GM12878 (cell line): ENCODE measurements at regions not wholly inside any gene's neighbourhood (a gene's known extent, or its start where the extent isn't known, plus 50 kb on each side); places are given as distances from the start of the nearest gene placed in this dataset.

ENCODE experiments used
- ATAC-seq: fragments of 200-7000 bp; cut with Tn5 transposase; 3 replicates; pipeline ENCODE4 v1.9.1; 2020; ENCODE audit warnings: mild to moderate bottlenecking, moderate library complexity
- BruUV-seq: library from RNA; stranded (reverse); fragments of 400-500 nt; replicated peaks from 2 replicates; lab custom pipeline; 2021; lab: Mats Ljungman, UMichigan
- CTCF ChIA-PET: fragments of 300-600 bp; sonication (Branson Sonifier 250); formaldehyde crosslinking; extraction: SDS; loops from one replicate; lab custom pipeline; 2021; ENCODE audit warnings: inconsistent platforms; lab: Yijun Ruan, JAX
- POLR2A ChIA-PET: fragments of 350-600 bp; formaldehyde crosslinking; extraction: SDS; loops from one replicate; lab custom pipeline; 2021; ENCODE audit warnings: inconsistent platforms; lab: Charles Lee
- RAD21 ChIA-PET: fragments of 300-600 bp; sonication (Branson Sonifier 250); formaldehyde crosslinking; loops from one replicate; lab custom pipeline; 2023; ENCODE audit warnings: antibody characterized with exemption; ENCODE audit not compliant: unreplicated experiment; lab: Charles Lee
- SMC1A ChIA-PET: fragments of 300-600 bp; sonication (Branson Sonifier 250); formaldehyde crosslinking; loops from one replicate; lab custom pipeline; 2023; ENCODE audit not compliant: unreplicated experiment, uncharacterized antibody; lab: Charles Lee
- DNase-seq: peaks from one replicate; pipeline ENCODE4 v3.0.0-alpha.2; 2011; ENCODE audit warnings: low read depth, low spot score
- FAIRE-seq: peaks from 3 replicates; lab custom pipeline; 2011; peaks lifted over from hg19 to GRCh38; lab: Jason Lieb, UNC
- H2AFZ ChIP-seq: 2 replicates; pipeline ENCODE4 v1.6.0; 2011; ENCODE audit warnings: low read depth, low read length, control low read depth; ENCODE audit not compliant: control insufficient read depth
- H3K27ac ChIP-seq: 2 replicates; pipeline ENCODE4 v1.5.1; 2011; ENCODE audit warnings: control low read depth; ENCODE audit not compliant: control insufficient read depth, insufficient read depth
- H3K27me3 ChIP-seq, 2 experiments: replicated peaks in 1 of 2; 2 replicates each; pipeline versions ENCODE4 v1.6.0 to v1.6.1; 2011; ENCODE audit warnings: low read length in 1 of 2; ENCODE audit not compliant: control insufficient read depth in 2 of 2, insufficient read depth in 2 of 2
- H3K36me3 ChIP-seq, 2 experiments: 2 replicates each; pipeline ENCODE4 v1.5.1; 2011; ENCODE audit warnings: low read length in 1 of 2; ENCODE audit not compliant: control insufficient read depth in 2 of 2, insufficient read depth in 2 of 2
- H3K4me1 ChIP-seq: 2 replicates; pipeline ENCODE4 v1.6.1; 2011; ENCODE audit warnings: mild to moderate bottlenecking, low read length, moderate library complexity, mixed read lengths; ENCODE audit not compliant: control insufficient read depth, insufficient read depth
- H3K4me2 ChIP-seq: 2 replicates; pipeline ENCODE4 v1.6.0; 2011; ENCODE audit warnings: control low read depth; ENCODE audit not compliant: control insufficient read depth, insufficient read depth
- H3K4me3 ChIP-seq: fragments of 200-600 bp; sonication (generic); 2 replicates; pipeline ENCODE4 v1.5.1; 2016
- H3K79me2 ChIP-seq: 2 replicates; pipeline ENCODE4 v1.6.0; 2011; ENCODE audit warnings: low read length; ENCODE audit not compliant: control insufficient read depth, insufficient read depth
- H3K9ac ChIP-seq: 2 replicates; pipeline ENCODE4 v1.8.0; 2011; ENCODE audit warnings: low read length, control low read depth, mixed read lengths; ENCODE audit not compliant: control insufficient read depth, insufficient read depth
- H3K9me3 ChIP-seq: replicated peaks from 3 replicates; pipeline ENCODE4 v1.5.1; 2011; ENCODE audit warnings: mild to moderate bottlenecking, low read length; ENCODE audit not compliant: control insufficient read depth, insufficient read depth
- H4K20me1 ChIP-seq: 2 replicates; pipeline ENCODE4 v1.6.0; 2011; ENCODE audit not compliant: control insufficient read depth, insufficient read depth
- ETV6 ChIP-seq, 2 experiments: fragments of 450-650 bp in 1 of 2; IDR thresholded peaks in 1 of 2; conservative IDR thresholded peaks in 1 of 2; 2 replicates each; pipeline ENCODE4 v1.6.1; 2014; ENCODE audit warnings: antibody characterized with exemption in 1 of 2, borderline replicate concordance in 1 of 2, low read depth in 1 of 2, mild to moderate bottlenecking in 1 of 2, moderate library complexity in 1 of 2
- MYB ChIP-seq: fragments of 150-350 bp; IDR thresholded peaks from 2 replicates; pipeline ENCODE4 v1.6.1; 2014; ENCODE audit warnings: mild to moderate bottlenecking, low read depth, low read length, borderline replicate concordance
- SREBF2 ChIP-seq: IDR thresholded peaks from 2 replicates; pipeline ENCODE4 v1.6.1; 2012; ENCODE audit warnings: mild to moderate bottlenecking, low read length
- ZNF274 ChIP-seq: IDR thresholded peaks from one replicate; pipeline ENCODE4 v1.8.0; 2011; ENCODE audit not compliant: insufficient read length, insufficient read depth
- WGBS: methylation state at CpG from one replicate; pipeline ENCODE4 v1.1.6; 2016; ENCODE audit warnings: low lambda C conversion rate; ENCODE audit not compliant: insufficient replicate concordance, insufficient coverage; ENCODE audit errors: missing lambda C conversion rate; 5-methylcytosine and 5-hydroxymethylcytosine counted together
- in situ Hi-C: fragments of 300-500 bp; cut with MboI; formaldehyde crosslinking; loops from 9 replicates; pipeline ENCODE4 v1.14.3; 2018; ENCODE audit warnings: mixed read lengths
- intact Hi-C: fragments of 100-400 bp; cut with micrococcal nuclease; formaldehyde crosslinking; loops from one replicate; pipeline ENCODE4 v1.14.2; 2022; ENCODE audit not compliant: unreplicated experiment
- TF ChIP-seq, protein P1 (sequence below): fragments of 150-350 bp; IDR thresholded peaks from 2 replicates; pipeline ENCODE4 v1.6.1; 2014; ENCODE audit warnings: mild to moderate bottlenecking, low read depth, low read length
- TF ChIP-seq, protein P2 (sequence below): fragments of 450-650 bp; IDR thresholded peaks from 2 replicates; pipeline ENCODE4 v1.6.1; 2017; ENCODE audit warnings: borderline replicate concordance

DNA sequence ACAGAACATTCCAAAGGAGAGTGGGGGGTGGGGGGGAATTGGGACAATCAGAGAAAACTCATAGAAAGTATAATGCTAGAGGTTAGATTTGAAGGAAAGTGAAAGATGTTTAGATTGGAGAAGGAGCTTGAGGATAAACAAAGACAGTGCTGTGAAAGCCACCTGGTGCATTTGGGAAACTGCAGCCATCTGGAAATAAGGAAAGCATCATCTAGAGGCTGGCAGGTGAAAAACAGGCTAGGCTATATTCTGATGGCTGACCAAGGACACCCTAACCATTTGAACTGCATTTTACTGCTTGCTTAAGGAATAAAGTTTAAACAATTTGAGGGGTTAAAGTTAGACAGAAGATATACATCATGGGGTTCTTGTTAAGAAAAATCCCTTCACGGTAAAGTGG lies 296.4 kb downstream of the CETN3 start:
- no peaks in the 10 kb centered on the region for H3K9me3 ChIP-seq
- TF ChIP-seq SREBF2 (no peak), ZNF274 (no peak), ETV6 (conservative IDR thresholded peaks at IDR 0.05 in 1 of 2, IDR thresholded peaks at IDR 0.05 in 1 of 2; ENCODE audit: borderline replicate concordance in 1 of 2, low read depth in 1 of 2) (no peak), MYB (no peak)
- TF ChIP-seq, protein P1, sequence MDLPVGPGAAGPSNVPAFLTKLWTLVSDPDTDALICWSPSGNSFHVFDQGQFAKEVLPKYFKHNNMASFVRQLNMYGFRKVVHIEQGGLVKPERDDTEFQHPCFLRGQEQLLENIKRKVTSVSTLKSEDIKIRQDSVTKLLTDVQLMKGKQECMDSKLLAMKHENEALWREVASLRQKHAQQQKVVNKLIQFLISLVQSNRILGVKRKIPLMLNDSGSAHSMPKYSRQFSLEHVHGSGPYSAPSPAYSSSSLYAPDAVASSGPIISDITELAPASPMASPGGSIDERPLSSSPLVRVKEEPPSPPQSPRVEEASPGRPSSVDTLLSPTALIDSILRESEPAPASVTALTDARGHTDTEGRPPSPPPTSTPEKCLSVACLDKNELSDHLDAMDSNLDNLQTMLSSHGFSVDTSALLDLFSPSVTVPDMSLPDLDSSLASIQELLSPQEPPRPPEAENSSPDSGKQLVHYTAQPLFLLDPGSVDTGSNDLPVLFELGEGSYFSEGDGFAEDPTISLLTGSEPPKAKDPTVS, result no peak
- TF ChIP-seq, protein P2, sequence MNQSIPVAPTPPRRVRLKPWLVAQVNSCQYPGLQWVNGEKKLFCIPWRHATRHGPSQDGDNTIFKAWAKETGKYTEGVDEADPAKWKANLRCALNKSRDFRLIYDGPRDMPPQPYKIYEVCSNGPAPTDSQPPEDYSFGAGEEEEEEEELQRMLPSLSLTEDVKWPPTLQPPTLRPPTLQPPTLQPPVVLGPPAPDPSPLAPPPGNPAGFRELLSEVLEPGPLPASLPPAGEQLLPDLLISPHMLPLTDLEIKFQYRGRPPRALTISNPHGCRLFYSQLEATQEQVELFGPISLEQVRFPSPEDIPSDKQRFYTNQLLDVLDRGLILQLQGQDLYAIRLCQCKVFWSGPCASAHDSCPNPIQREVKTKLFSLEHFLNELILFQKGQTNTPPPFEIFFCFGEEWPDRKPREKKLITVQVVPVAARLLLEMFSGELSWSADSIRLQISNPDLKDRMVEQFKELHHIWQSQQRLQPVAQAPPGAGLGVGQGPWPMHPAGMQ, result no peak
- no peaks in the 10 kb centered on the region for H3K36me3 ChIP-seq
- 0% methylated on average over 1 of the region's 1 CpG for WGBS
- peaks cover 5% of the 10 kb centered on the region for H3K4me1 ChIP-seq
- no peak overlapping the region for H3K9ac ChIP-seq
- no peak for ATAC-seq
- ChIA-PET CTCF (no interaction called here), RAD21 (no interaction called here), SMC1A (interaction anchor here (1.4 kb wide), 1 partner anchor 10 kb away, joined by 3 read pairs; no protein-coding TSS in a partner anchor), POLR2A (no interaction called here)
- H2AFZ ChIP-seq, result no peak overlapping the region
- H3K27ac ChIP-seq, result no peak overlapping the region
- no peak overlapping the region for H3K4me2 ChIP-seq
- DNase-seq, result no peak
- H3K79me2 ChIP-seq, result no peaks in the 10 kb centered on the region
- H4K20me1 ChIP-seq, result no peaks in the 10 kb centered on the region
- no peaks in the 10 kb centered on the region for H3K27me3 ChIP-seq
- in situ Hi-C loops, result no loop called here
- BruUV-seq, result no TSS peak
- intact Hi-C loops, result no loop called here
- no peak overlapping the region for H3K4me3 ChIP-seq
- FAIRE-seq, result no peak
